WERI-Rb-1 (cell line): ENCODE measurements at regions not wholly inside any gene's neighbourhood (a gene's known extent, or its start where the extent isn't known, plus 50 kb on each side); places are given as distances from the start of the nearest gene placed in this dataset.

Experiments
- DNase-seq: peaks from one replicate; pipeline ENCODE4 v3.0.0-alpha.2; 2020
- H3K27ac ChIP-seq: fragments of 250-450 bp; sonication (Bioruptor Pico); 2 replicates; pipeline ENCODE4 v1.5.1; 2020; ENCODE audit warnings: mild to moderate bottlenecking, moderate library complexity
- H3K27me3 ChIP-seq: fragments of 250-450 bp; sonication (Bioruptor Pico); 2 replicates; pipeline ENCODE4 v1.5.1; 2021; ENCODE audit warnings: mild to moderate bottlenecking, low read depth, moderate library complexity; ENCODE audit not compliant: insufficient read depth, severe bottlenecking
- H3K36me3 ChIP-seq: fragments of 250-450 bp; sonication (Bioruptor Pico); 2 replicates; pipeline ENCODE4 v1.5.1; 2020; ENCODE audit warnings: mild to moderate bottlenecking, moderate library complexity
- H3K4me3 ChIP-seq: 2 replicates; pipeline ENCODE4 v1.5.1; 2011; ENCODE audit warnings: low read depth, mild to moderate bottlenecking, control low read depth, low read length
- H3K9me3 ChIP-seq: fragments of 250-450 bp; sonication (Bioruptor Pico); 2 replicates; pipeline ENCODE4 v1.5.1; 2021; ENCODE audit warnings: mild to moderate bottlenecking, moderate library complexity; ENCODE audit not compliant: severe bottlenecking
- TF ChIP-seq, protein P1 (sequence below): IDR thresholded peaks from 2 replicates; pipeline ENCODE4 v1.5.1; 2011; ENCODE audit warnings: low read depth, mild to moderate bottlenecking, control low read depth, inconsistent platforms, low read length

GRCh38 chr2:19027626-19028025 lies 330.8 kb downstream of the OSR1 start:
- H3K9me3 ChIP-seq = peaks cover 2% of the 10 kb centered on the region
- H3K36me3 ChIP-seq = no peaks in the 10 kb centered on the region
- no peak overlapping the region for H3K4me3 ChIP-seq
- no peak overlapping the region for H3K27ac ChIP-seq
- DNase-seq = no peak
- H3K27me3 ChIP-seq = peaks cover 88% of the 10 kb centered on the region
- TF ChIP-seq, protein P1, sequence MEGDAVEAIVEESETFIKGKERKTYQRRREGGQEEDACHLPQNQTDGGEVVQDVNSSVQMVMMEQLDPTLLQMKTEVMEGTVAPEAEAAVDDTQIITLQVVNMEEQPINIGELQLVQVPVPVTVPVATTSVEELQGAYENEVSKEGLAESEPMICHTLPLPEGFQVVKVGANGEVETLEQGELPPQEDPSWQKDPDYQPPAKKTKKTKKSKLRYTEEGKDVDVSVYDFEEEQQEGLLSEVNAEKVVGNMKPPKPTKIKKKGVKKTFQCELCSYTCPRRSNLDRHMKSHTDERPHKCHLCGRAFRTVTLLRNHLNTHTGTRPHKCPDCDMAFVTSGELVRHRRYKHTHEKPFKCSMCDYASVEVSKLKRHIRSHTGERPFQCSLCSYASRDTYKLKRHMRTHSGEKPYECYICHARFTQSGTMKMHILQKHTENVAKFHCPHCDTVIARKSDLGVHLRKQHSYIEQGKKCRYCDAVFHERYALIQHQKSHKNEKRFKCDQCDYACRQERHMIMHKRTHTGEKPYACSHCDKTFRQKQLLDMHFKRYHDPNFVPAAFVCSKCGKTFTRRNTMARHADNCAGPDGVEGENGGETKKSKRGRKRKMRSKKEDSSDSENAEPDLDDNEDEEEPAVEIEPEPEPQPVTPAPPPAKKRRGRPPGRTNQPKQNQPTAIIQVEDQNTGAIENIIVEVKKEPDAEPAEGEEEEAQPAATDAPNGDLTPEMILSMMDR = no peak

GRCh38 chr2:19026261-19026660 lies 332.2 kb downstream of the OSR1 start:
- no peaks in the 10 kb centered on the region for H3K36me3 ChIP-seq
- H3K27me3 ChIP-seq = peaks cover 89% of the 10 kb centered on the region
- TF ChIP-seq, protein P1 = no peak
- H3K4me3 ChIP-seq = no peak overlapping the region
- H3K27ac ChIP-seq = no peak overlapping the region
- DNase-seq = no peak
- peaks cover 2% of the 10 kb centered on the region for H3K9me3 ChIP-seq

DNA sequence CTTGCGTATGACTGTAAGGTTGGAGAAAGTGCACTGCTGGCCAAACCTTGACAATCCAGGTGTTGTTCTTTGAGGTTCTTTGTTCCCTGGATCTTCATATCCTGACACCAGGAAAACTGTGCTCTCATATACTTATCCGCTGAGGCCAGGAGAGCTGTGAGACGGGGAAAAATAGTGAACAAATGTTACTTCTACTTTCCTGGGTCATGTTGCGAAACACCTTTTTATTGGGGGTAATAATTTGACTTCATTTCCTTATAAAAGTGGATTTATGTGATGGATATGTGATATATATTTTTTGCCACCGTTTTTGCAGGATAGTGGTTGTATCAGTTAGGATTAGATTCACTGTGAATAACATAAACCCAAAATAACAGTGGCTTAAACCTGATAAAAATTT lies 336.1 kb downstream of the OSR1 start:
- TF ChIP-seq, protein P1 = no peak
- no peak overlapping the region for H3K4me3 ChIP-seq

DNA sequence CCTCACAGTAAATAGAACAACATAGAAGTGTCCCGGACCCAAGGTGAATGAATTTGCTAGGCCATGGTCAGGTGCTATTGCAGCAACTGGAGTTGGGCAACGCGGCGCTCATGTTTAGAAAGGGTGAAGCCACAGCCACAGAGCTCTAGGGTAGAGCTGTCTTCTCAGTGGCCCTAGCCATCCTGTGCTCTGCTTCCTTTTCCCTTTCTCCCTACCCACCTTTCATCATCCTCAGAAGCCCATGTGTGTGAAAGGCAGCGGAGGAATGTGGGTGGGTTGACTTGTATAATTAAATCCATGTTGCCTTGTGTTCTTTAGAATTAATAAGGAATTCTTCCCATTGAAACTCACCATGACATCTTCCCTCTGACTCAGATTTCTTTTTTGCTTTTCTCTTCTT lies 336.7 kb downstream of the OSR1 start:
- Histone ChIP-seq H3K9me3 (peaks cover 2% of the 10 kb centered on the region), H3K27ac (no peak overlapping the region), H3K36me3 (no peaks in the 10 kb centered on the region), H3K27me3 (peaks cover 87% of the 10 kb centered on the region), H3K4me3 (no peak overlapping the region)
- no peak for DNase-seq
- TF ChIP-seq, protein P1 = no peak

More for the DNA sequence above, 336.1 kb downstream of the OSR1 start:
- DNase-seq = no peak
- H3K27ac ChIP-seq = no peak overlapping the region
- H3K27me3 ChIP-seq = peaks cover 92% of the 10 kb centered on the region
- H3K9me3 ChIP-seq = peaks cover 2% of the 10 kb centered on the region
- H3K36me3 ChIP-seq = no peaks in the 10 kb centered on the region

- Histone ChIP-seq H3K27ac (no peak overlapping the region), H3K27me3 (peaks cover 88% of the 10 kb centered on the region), H3K9me3 (peaks cover 2% of the 10 kb centered on the region), H3K36me3 (no peaks in the 10 kb centered on the region), H3K4me3 (no peak overlapping the region)
- no peak for DNase-seq
- TF ChIP-seq, protein P1 = no peak
Measured at GRCh38 chr2:19021100-19021476, 337.3 kb downstream of the OSR1 start.
